LoVo (cell line): ENCODE measurements at regions not wholly inside any gene's neighbourhood (a gene's known extent, or its start where the extent isn't known, plus 50 kb on each side); places are given as distances from the start of the nearest gene placed in this dataset.
A peak's percentile ranks its signal among the peaks of the same experiment; 100 is the strongest.
"Not testable (repeated sequence)": the region's sequence is repeated elsewhere in the genome, so short reads cannot be mapped to it uniquely, and the experiment has no call there.

Source experiments
- DNase-seq: peaks from one replicate; pipeline ENCODE4 v3.0.0-alpha.2; 2016; ENCODE audit warnings: low spot score

DNA sequence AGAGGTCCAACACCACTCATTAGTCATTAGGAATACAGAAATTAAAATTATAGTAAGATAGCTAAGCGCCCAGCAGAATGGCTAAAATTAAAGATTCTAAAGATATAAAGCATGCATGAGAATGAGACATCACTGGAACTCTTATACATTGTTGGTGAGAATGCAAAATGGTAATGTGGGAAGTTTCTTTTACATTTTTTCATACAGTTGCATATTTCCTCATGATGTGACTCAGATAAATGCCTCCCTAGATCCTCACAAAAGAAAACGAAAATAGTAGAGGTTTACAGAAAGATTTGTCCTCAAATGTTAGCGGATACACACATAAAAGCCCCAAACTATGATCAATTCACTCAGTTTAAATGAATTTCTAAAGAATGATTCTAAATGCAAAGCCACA, 633.7 kb upstream of the GJE1 start:
- no peak for DNase-seq

DNA sequence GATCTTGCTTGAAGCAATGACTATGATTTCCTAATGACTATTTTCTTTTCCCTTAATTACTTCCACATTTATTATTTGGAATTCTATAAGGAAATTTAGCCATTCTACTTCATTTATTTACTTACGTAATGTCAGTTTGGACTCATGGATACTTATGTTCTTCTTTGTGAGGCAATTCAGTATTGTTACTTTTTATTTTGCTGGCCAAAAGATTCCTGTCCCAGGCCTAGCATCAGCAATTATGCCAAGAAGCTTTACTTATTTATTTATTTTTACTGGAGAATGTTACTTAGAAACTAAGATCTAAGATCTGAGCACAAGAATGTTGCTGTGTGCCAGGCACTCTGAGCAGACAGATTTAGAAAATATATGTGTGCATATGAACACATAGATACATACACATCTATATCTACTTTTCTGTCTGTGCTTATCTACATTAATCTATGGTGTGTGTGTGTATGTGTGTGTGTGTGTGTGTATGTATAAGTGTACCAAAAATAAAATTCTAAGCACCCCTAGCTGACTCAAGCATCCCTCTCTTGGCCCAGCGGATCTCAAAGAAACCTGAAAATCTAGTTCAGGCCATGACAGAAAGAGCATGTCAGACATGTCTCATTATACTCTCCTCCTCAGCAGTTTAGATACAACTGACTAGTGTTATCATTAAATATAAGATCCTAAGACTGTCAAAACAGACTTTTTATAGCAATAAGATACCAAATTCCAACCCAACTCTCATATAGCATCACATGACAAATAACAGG, 640.0 kb upstream of the GJE1 start:
- no peak for DNase-seq

DNA sequence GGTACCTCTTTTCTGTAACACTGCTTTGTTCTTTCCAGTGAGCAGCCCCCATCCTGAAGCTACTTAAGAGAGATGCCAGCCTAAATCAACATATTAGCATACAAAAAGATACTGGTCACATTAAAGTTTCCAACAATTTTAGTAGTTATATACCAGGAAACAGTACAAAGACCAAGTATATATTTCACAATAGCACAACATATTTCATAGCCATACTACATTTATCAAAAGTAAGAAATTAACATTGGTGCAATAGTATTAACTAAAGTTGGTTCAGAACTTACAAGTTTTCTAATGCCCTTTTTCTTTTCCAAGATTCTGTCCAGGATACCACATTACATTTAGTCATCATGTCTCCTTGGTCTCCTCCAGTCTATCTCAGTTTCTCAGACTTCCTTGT, 641.0 kb upstream of the GJE1 start:
- DNase-seq = no peak

DNA sequence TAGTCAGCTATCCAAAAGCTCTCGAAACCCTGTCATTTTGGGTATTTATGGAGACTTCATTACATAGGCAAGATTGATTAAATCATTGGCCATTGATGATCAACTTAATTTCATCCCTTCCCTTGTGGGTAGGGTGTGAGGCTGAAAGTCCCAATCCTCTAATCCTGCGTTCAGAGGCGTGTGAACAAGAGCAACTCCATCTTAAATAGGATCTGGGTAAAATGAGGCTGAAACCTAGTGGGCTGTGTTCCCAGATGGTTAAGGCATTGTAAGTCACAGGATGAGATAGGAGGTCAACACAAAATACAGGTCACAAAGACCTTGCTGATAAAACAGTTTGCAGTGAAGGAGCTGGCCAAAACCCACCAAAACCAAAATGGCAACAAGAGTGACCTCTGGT, 641.7 kb upstream of the GJE1 start:
- DNase-seq = no peak

DNA sequence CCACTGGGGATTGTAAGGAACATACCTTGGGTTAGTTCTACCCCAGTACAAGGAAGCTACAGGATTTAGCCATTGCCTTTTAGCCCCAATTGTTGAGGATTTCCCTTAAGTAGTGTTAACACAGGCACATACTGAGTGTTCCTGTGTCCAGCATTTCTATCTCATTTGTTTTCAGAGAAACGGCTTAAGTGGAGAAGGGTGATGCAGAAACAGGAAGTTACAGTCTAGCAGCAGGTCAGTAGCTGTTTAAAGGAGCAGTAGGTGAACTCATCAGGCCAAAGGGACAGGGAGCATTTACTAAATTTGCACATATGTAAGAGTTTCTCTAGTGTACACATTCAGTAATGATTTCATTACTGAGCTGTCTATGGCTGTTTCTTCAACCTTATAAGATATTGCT, 644.2 kb upstream of the GJE1 start:
- DNase-seq = no peak

DNA sequence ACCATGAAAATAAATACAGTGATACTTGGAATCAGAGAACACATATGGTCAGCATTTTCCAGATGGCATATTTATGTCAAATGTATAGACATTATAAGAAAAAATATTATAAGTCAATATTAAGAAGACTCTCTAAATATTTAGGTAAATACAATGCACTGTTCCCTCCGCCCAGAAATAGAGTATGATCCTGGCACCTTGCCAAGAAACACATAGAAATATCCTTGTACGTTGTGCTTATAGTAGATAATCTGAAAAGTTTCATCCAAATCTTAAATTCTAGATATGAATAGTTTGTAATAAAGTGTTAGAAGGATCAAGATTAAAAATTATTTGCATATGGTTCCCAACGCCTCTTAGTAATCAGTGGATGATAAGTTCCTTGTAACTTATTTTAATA, 645.8 kb upstream of the GJE1 start:
- DNase-seq = no peak

DNA sequence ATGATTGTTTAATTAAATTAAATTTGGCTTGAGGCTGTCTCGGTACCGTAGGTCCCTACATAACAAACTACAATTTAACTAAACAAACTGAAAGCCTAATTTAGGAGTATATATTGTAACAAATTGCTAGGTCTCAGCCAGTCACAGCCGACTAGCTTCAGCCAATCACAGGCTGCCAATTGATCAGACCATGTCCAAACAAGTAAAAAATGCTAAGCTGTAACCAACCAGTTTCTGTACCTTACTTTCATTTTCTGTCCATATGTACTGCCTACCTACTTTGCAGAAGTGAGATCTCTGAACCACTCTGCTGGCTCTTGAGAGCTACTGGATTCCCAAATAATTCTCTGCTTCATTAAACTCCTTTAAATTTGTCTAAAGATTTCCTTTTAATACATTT, 648.0 kb upstream of the GJE1 start:
- no peak for DNase-seq

DNA sequence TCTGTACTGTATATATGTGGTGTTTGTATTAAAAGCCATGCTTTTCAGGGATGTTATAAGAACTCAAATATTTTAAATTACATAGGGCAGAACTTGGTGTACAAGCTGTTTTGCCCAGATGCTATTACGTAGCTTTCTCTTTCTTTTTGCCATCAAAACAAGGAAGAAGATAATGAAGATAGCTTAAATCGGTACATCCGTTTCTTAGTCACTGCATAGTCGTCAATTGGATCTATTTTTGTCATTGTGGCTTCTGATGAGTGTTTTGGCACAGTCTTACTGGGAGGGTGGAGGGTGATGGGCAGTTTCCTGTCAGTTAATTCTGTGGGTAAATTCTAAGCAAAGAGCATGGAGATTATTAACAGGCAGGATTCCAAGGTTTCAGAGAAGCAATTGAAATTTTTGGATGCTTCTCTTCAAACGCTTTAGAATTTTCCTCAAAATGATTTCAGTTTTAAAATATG, 649.1 kb upstream of the GJE1 start:
- peak; percentile 8 for DNase-seq

DNA sequence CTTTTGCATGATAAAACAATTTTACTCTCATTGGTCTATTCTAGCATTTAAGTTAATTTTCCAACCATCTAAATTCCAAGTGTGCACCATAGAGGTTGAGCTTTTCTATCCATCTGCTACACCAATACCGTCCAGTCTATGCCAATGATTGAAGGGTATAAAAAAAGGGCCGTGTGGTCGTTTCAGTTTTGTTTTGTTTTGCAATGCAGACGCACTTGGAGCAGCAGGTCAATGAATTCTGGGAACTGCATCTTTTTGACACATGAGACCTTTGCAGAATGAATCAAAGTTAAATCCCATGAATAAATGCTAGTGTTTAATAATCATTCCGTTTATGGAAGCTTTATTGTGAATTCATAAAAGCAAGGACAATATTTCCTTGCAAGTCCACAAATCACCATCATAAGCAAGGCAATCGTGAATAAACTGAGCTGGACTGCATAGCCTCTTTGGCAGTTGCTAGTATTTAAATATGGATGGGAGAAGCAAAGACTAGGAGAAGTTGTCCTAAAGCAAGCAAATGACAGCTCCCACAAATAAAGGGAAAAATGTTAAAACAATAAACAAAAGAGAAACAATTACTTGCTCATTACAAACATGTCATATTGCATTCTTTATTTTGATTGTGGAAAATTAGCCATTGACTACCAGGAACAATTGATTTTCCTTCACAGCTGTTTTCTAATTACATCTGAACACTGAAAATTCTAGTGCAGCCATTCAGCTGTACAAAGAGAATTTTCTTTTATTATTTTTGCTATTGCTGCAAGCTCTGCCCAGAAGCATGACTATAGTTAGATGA, 649.7 kb upstream of the GJE1 start:
- no peak for DNase-seq

DNA sequence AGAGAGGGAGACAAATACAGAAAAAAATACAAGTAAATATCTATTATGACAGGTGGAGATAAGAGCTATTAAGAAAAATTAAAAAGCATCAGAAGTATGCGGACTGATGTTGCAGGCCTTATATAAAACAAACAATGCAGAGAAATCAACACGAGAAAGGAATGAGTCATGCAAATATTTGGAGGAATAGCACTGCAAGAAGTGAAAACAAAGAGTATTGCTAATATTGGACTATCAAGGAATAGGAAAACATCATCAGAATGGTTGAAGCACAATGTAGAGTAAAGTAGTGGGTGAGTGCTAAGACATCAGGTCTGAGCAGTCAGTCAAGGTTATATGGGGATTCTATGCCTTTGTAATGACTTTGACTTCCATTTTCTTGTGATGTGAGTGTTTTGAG, 657.5 kb upstream of the GJE1 start:
- no peak for DNase-seq

DNA sequence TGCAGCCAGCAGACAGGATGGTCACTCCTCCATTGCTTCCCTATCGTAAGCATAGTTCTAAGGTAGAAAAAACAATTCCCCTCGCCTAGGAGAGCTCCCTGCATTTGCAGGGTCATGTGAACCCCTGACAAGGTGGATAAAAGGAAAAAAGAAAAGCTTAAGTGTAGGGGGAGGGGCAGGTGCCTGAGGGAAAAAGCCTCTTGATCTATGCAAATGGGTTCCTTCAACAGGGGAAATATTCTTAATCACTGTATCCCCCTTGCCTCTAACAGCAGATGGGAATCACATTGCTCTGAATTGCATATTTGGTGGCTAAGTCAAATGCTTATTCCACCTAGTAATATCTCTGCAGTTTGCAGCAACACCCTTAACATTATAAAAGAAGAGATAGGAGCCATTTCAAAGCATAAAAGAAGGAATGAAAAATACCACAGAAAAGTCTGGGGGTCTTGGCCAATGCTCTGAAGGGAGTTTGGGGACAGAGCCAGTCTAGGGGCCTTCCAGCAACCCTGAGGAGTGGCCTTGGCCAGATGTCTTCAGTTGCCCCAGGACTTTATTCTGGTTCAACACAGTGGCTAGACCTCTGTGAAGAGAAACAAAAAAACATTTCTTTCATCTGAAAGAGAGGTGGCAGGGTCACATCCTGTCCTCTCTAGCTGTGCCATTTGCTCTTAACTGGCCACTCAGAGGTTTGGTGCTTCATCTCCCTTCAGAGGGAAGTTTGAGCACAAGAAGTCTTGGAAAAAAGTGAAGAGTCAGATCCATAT, 660.4 kb upstream of the GJE1 start:
- DNase-seq = no peak

DNA sequence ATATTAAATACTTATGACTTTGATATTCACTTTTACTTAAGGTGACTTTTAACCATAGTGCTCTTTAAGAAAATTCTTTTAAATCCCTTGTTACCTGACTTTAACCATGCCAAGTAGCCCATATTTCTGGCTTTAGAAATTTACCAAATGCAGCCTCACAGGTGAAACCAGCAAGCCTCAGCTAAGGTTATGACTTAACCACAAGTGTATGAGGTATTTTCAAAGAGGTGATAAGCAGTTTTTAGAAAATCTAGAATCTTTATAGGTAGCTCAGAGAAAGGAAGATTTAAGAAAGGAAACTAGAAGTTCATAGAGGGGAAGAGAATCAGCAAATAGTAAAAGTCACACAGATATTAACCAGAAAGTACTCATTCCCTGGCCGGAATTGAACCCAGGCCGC, 661.9 kb upstream of the GJE1 start:
- DNase-seq = no peak

DNA sequence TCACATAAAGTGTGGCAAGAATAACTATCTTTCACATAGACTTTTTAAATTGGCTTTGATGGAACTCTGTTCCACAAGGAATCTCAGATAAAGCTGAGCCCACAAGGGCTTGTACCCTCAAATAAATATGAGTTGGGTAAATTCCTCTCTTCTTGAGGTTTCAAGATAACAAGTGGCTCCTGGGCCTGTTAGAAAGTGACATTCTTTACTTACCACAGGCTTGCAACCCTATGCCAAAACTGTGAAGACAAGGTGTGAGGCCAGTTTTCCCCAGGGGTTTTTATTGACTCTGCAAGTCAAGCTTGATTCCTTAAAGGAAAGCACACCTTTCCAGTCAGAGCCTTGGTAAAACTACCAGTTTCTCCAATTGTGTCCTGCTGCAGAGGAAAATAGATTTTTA, 664.8 kb upstream of the GJE1 start:
- DNase-seq = no peak

DNA sequence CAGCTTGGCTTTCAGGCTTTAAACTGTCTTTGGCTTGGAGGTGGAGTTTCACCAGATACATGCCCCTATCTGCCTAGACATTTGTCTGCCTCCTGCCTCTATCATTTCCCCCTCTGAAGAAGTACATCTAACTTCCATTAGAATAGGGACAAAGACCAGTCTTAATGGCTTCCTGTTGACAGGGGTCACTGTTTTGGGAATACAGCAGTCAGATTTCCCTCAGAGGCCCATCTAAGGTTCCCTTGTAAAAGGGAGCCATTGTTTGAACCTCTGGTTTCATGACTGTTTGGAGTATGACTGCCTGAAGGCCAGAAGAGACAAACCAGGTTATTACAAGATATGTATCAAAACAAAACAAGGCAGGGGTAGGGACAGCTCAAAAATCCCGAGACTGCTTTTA, 665.7 kb upstream of the GJE1 start:
- DNase-seq = no peak

DNA sequence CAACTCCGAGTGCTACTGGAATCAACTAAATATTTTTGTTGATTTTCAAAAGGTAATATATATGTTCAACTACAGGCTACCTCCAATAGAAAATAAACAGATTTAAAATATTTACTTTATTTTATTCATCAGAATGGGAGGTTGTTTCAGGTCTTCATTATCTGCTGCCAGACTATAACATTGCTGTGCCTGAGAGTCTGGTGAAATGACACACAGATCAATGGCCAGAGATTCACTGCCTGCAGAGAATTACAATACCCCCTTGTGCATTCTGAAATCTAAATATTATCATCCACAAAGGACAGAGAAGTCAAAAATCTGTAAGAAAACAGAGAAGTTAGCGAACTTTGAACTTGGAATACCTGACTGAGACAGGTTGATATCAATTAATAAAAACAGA, 667.8 kb upstream of the GJE1 start:
- no peak for DNase-seq

DNA sequence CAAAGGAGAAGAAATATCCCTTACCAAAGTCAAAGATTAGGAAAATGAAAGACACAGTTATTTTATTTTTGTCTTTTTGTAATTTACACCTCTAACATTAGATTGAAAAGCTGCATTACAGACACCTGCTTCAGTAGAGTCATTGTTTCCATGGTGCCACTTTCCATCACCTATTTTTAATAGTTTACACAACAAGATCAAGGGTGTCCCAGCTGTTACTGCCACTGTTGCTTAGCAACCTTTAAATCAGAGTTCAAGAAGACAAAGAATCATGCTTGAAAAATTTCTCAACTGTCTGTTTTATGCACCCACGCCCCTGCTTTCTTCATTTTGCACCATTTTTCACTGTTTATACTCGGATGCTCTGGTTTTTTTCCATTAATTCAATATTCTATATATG, 668.2 kb upstream of the GJE1 start:
- no peak for DNase-seq

DNA sequence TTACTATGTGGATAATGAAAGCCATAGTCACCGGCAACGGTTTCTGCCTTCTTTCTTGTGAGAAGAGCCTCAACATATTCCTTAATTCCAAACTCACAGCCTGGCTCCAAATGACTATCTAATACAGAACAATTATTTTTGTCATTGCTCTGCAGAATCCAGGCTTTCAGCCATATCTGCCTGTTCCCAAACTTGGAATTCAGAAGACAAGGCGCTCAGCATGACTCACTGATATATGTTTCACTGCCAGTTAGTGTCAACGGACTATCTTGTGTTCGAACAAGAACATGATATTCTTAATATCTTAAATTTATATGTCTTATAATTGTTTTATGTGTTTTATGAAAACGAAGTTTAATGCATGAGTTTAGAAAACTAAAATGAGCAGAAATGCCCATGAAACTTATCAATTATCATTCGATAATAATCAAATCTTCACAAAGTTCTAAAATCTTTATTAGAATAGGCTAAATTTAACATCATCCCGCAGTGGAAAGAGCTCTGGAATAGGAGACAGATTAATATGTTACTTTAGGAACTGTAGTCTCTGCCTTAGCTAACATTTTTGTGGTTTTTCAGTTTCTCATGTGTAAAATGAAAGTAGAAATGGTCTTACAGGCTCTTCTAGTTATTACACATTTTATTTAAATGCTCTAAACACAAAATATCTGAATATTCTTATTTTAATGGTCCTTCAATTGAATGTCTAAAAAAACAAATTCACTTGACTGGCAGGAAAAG, 669.3 kb upstream of the GJE1 start:
- no peak for DNase-seq

DNA sequence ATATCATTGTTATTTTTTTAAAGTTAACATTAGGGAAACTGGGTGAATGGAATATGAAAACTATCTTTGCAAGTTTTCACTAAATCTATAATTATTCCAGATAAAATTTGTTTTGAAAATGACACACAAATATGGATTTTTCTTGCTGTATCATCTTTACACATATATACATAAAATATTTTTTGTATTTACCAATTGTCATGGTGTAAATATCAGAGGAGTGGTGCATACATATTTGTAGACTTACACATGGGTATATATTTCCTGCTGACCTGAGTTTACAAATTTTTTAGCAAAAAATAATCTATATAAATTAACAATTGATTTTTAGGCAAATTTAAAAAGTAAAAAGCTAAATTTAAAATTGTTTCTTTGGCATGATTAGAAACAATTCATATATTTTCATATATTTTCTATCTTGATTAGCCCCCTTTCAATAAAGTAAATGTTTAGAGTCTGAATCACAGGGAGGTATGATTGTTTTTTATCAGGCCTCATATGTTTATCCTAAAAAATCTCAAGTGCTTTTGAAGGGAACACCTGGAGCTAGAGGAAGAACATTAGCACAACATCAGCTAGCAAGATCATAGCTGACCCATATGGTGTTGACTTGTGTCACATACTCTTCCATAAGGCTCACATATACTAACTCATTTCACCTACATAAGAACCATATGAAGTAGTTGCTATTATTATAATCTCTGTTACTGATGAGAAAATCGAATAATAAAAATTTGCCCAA, 671.8 kb upstream of the GJE1 start:
- DNase-seq = no peak

DNA sequence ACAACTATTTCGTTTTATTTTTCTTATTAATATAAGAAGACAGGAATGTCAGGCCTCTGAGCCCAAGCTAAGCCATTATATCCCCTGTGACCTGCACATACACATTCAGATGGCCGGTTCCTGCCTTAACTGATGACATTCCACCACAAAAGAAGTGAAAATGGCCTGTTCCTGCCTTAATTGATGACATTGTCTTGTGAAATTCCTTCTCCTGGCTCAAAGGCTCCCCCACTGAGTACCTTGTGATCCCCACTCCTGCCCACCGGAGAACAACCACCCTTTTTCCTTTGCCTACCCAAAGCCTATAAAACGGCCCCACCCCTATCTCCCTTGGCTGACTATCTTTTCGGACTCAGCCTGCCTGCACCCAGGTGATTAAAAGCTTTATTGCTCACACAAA, 672.5 kb upstream of the GJE1 start:
- DNase-seq = not testable (repeated sequence)

DNA sequence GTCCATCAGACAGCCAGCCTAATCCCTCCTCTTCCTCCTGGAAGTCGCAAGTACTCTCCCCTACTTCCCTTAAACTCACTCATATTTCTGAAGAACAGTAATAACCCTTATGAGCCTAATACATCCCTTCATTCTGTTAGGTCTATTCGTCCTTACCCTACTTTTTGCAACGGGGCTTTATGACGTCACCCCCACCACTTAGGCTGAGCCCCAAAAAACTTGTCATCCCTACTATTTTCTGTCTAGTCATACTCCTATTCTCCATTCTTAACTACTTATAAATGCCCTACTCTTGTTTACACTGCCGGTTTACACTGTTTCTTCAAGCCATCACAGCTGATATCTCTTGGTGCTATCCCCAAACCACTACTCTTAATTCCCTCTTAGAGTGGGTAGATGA, 674.7 kb upstream of the GJE1 start:
- not testable (repeated sequence) for DNase-seq

DNA sequence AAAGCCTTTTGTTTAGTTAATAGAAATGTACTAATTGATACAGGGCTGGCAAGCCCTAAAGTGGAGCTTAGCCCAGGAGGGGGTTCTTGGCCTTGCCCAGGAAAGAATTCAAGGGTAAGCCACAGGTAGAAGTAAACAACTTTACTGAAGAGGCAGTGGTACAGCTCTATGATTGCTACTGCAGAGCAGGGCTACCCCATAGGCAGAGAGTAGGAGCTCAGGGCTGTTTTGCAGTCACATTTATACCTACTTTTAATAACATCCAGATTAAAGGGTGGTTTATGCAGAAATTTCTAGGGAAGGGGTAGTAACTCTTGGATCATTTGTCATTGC, 680.4 kb upstream of the GJE1 start:
- DNase-seq = no peak
